ENCODE measurements at regions not wholly inside any gene's neighbourhood (a gene's known extent, or its start where the extent isn't known, plus 50 kb on each side); places are given as distances from the start of the nearest gene placed in this dataset.

DNA sequence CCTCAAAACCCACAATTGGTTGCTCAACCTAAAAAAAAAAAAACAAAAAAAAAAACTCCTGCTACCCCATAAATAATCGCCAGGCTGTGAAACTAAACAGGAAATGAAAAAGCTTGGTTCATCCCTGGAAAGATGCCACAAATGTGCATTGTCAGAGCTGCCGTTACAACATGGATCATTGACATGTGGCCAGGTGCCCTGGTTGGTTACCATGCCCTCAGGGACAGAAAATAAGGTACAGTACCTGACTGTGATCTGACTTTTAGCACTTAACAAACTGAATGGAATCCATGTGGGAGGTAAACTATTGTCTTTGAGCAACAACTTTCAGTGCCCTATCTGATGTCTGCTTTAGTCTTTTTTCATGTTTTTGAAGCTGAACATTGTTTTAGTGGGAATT, 118.0 kb upstream of the RPL34 start:
- TF ChIP-seq, protein P1, sequence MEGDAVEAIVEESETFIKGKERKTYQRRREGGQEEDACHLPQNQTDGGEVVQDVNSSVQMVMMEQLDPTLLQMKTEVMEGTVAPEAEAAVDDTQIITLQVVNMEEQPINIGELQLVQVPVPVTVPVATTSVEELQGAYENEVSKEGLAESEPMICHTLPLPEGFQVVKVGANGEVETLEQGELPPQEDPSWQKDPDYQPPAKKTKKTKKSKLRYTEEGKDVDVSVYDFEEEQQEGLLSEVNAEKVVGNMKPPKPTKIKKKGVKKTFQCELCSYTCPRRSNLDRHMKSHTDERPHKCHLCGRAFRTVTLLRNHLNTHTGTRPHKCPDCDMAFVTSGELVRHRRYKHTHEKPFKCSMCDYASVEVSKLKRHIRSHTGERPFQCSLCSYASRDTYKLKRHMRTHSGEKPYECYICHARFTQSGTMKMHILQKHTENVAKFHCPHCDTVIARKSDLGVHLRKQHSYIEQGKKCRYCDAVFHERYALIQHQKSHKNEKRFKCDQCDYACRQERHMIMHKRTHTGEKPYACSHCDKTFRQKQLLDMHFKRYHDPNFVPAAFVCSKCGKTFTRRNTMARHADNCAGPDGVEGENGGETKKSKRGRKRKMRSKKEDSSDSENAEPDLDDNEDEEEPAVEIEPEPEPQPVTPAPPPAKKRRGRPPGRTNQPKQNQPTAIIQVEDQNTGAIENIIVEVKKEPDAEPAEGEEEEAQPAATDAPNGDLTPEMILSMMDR (conservative IDR thresholded peaks at IDR 0.05): no peak
- H3K27ac ChIP-seq: no peak overlapping the region

DNA sequence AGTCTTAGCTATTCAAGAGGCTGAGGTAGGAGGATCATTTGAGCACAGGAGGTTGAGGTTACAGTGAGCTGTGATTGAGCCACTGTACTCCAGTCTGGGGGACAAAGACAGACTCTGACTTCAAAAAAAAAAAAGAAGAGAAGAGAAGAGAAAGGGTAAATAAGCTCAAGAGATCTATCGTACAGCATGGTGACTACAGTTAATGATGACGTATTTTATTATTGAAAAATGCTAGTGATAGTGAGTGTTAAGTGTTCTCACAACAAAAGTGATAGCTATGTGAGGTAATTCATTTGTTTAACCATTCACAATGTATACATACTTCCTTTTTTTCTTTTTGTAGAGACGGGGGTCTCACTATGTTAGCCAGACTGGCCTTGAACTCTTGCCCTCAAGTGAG, 121.5 kb upstream of the RPL34 start:
- no peak overlapping the region for H3K27ac ChIP-seq
- TF ChIP-seq, protein P1 (conservative IDR thresholded peaks at IDR 0.05): no peak

DNA sequence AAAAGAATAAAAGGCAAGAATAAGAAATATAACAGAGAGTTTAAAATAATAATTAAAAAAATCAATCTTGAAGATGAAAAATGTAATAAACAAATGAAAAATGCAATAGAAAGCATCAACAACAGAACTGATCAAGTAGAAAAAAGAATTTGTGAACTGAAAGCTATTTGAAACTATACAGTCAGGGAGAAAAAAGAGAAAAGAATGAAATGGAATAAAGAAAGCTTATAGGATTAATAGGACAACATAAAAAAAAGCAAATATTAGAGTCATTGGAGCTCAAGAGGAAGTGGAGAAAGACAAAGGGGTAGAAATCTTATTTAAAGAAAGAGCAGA, 126.8 kb upstream of the RPL34 start:
- H3K27ac ChIP-seq: no peak overlapping the region
- TF ChIP-seq, protein P1 (conservative IDR thresholded peaks at IDR 0.05): no peak

DNA sequence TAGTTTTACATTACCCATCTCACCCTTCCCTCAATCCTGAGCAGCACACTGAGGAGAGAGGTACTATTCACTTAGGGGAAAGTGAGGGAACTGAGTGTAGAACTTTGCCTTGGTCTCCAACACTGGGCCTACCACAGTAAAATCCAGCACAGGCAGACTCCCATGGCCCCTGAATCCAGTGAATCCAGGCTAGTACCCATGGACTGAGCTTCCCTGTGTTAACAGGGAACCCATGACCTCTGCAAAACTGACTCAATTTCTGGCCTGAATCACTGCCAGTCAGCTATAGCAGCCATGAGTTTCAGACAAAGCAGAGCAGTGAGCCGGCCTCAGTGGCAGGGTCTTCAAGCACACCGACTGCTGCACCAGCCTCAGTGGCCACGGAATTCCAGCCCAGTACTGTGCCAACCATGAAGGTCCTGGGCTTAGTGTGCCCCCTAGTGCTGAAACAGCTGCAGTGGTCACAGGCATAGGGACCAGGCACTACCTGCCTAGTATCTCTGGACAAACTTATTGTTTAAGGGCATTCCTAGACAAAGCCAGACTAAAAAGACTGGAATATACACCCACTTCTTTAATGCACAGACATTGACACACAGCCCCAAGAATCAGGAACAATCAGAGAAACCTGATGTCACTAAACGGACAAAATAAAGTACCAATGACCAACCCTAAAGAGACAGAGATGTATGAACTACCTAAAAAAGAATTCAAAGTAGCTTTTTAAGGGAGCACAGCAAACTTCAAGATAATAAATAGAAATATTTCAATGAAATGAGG, 127.4 kb upstream of the RPL34 start:
- TF ChIP-seq, protein P1 (conservative IDR thresholded peaks at IDR 0.05): peak; percentile 35
- no peak overlapping the region for H3K27ac ChIP-seq

DNA sequence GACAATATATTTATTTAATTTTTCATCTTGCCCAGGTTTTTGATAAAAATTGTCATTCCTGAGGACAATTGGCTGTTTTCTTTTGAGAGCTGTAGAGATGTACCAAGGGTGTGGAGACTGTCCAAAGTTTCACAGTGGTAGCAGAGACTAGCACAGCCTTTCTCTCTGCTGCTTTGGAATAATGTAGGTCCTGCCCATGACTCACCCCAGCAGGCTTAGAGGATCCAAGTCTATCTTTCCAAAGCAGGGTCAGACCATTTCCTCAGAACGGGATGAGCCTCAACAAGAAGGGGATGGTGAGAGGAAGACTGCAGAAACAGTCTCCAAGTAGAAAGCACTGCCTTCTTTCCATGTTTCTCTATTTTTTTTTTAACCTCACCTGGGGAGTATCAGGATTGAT, 131.5 kb upstream of the RPL34 start:
- H3K27ac ChIP-seq: no peak overlapping the region
- TF ChIP-seq, protein P1 (conservative IDR thresholded peaks at IDR 0.05): no peak

DNA sequence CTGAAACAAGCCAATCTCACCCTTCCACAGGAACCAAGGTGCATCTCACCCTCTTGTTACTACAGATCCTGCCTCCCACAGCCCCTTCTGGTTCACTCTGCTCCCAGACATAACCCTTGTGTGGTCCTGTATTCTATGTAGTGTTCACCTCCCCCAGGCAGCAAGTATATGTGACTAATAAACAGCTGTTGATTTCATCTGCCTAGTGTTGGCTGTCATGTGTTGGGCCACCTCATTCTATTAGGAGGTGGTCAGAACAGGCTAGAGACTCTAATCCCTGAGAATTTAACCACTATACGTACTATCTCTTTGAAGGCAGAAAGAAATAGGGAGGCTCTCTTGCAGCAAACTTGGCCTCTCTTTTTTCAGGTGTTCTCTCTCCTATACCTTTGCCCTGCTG, 134.3 kb upstream of the RPL34 start:
- H3K27ac ChIP-seq: no peak overlapping the region
- TF ChIP-seq, protein P1 (conservative IDR thresholded peaks at IDR 0.05): no peak

DNA sequence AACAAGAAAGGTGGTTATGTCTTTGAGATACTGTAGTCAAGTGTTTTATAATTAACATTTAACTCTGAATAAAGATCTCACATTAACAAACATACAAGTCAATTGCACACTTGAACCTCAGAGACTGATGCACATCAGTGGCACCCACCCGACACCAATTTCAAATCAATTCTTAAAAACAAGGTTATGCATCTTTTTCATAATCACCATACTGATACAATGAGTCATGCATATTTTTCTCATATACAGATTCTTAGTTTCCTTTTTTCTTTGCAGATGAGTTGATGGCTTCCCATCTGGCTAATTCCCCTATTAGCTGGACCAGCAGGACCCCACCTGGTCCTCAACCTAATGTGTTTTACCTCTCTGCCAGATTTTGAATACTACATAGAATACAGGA, 136.2 kb upstream of the RPL34 start:
- H3K27ac ChIP-seq: no peak overlapping the region
- TF ChIP-seq, protein P1 (conservative IDR thresholded peaks at IDR 0.05): no peak
